HepG2 (cell line): ENCODE measurements at regions not wholly inside any gene's neighbourhood (a gene's known extent, or its start where the extent isn't known, plus 50 kb on each side); places are given as distances from the start of the nearest gene placed in this dataset.

Experiments
- ETV5 ChIP-seq: IDR thresholded peaks from 2 replicates; pipeline ENCODE4 v1.6.1; 2018; ENCODE audit warnings: missing biosample characterization, missing genetic modification reagents, inconsistent platforms, borderline replicate concordance
- MTF2 ChIP-seq: sonication (generic); formaldehyde crosslinking; IDR thresholded peaks from 2 replicates; pipeline ENCODE4 v1.5.0; 2020; ENCODE audit warnings: missing genetic modification reagents, borderline replicate concordance
- POLR2AphosphoS5 ChIP-seq: IDR thresholded peaks from 2 replicates; pipeline ENCODE4 v1.6.1; 2012; ENCODE audit warnings: low read depth, low read length
- SMARCC2 ChIP-seq: fragments of 450-650 bp; IDR thresholded peaks from 2 replicates; pipeline ENCODE4 v1.6.1; 2017; ENCODE audit warnings: antibody characterized with exemption, mild to moderate bottlenecking
- TF ChIP-seq, protein P1 (sequence below): IDR thresholded peaks from 2 replicates; pipeline ENCODE4 v1.6.1; 2012; ENCODE audit warnings: inconsistent platforms
- TF ChIP-seq, protein P2 (sequence below): sonication (generic); formaldehyde crosslinking; IDR thresholded peaks from 2 replicates; pipeline ENCODE4 v1.4.0; 2020; ENCODE audit warnings: missing genetic modification reagents

DNA sequence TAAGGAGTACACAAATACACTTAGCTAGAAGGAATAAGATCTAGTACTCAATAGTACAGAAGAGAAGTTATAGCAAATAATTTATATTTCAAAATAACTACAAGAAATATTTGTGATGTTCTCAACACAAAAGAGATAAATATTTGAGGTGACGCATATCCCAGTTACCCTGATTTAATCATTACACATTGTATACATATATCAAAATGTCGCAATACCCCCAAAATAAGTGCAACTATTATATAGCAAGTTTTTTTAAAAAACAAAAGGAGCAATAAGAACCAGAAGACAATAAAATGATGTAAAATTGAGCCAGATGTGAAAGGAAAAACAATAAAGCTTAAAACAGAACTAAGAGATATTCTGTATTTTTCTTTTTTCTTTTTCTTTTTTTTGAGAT, 59.3 kb upstream of the KIAA1217 start:
- TF ChIP-seq POLR2AphosphoS5 (no peak), ETV5 (CRISPR knock-in tag) (no peak), SMARCC2 (no peak), MTF2 (CRISPR knock-in tag) (no peak)
- TF ChIP-seq, protein P1, sequence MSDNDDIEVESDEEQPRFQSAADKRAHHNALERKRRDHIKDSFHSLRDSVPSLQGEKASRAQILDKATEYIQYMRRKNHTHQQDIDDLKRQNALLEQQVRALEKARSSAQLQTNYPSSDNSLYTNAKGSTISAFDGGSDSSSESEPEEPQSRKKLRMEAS, result no peak
- TF ChIP-seq, protein P2, sequence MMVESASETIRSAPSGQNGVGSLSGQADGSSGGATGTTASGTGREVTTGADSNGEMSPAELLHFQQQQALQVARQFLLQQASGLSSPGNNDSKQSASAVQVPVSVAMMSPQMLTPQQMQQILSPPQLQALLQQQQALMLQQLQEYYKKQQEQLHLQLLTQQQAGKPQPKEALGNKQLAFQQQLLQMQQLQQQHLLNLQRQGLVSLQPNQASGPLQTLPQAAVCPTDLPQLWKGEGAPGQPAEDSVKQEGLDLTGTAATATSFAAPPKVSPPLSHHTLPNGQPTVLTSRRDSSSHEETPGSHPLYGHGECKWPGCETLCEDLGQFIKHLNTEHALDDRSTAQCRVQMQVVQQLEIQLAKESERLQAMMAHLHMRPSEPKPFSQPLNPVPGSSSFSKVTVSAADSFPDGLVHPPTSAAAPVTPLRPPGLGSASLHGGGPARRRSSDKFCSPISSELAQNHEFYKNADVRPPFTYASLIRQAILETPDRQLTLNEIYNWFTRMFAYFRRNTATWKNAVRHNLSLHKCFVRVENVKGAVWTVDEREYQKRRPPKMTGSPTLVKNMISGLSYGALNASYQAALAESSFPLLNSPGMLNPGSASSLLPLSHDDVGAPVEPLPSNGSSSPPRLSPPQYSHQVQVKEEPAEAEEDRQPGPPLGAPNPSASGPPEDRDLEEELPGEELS (CRISPR knock-in tag), result no peak
